HCT116 (cell line): ENCODE measurements at regions not wholly inside any gene's neighbourhood (a gene's known extent, or its start where the extent isn't known, plus 50 kb on each side); places are given as distances from the start of the nearest gene placed in this dataset.
A peak's percentile ranks its signal among the peaks of the same experiment; 100 is the strongest.

Source experiments
- ATAC-seq: fragments of 200-7000 bp; cut with Tn5 transposase; 2 replicates; pipeline ENCODE4 v1.9.1; 2020; ENCODE audit warnings: mild to moderate bottlenecking, moderate library complexity
- BruUV-seq: library from RNA; stranded (reverse); fragments of 400-500 nt; replicated peaks from 2 replicates; lab custom pipeline; 2021; lab: Mats Ljungman, UMichigan
- CTCF ChIA-PET: fragments of 300-600 bp; sonication (Branson Sonifier 250); formaldehyde crosslinking; loops from one replicate; lab custom pipeline; 2021; ENCODE audit warnings: antibody characterized with exemption; lab: Charles Lee
- POLR2A ChIA-PET: fragments of 300-600, 350-600 bp; sonication (Branson Sonifier 250); formaldehyde crosslinking; loops from one replicate; lab custom pipeline; 2021; ENCODE audit warnings: antibody characterized with exemption; lab: Charles Lee
- RAD21 ChIA-PET, 2 experiments: fragments of 300-600 bp; sonication (Branson Sonifier 250); formaldehyde crosslinking; loops; one replicate each; lab custom pipeline; 2023; ENCODE audit warnings: low total read pairs in 2 of 2; ENCODE audit not compliant: uncharacterized antibody in 2 of 2, unreplicated experiment in 2 of 2, low non-redundant PET in 1 of 2; lab: Charles Lee
- DNase-seq: peaks from one replicate; pipeline ENCODE4 v3.0.0-alpha.2; 2010; ENCODE audit warnings: low read depth, low spot score
- H2AFZ ChIP-seq: fragments of 200-600 bp; shearing (Covaris generic), sonication (generic); 2 replicates; pipeline ENCODE4 v1.6.1; 2017; ENCODE audit warnings: low read depth, mixed run types, mixed read lengths, antibody characterized with exemption, low read length; ENCODE audit not compliant: poor library complexity, severe bottlenecking
- H3K27ac ChIP-seq: 2 replicates; pipeline ENCODE4 v1.5.1; 2012; ENCODE audit warnings: low read depth, low read length
- H3K27me3 ChIP-seq: fragments of 200-600 bp; sonication (generic); 2 replicates; pipeline ENCODE4 v1.6.1; 2016; ENCODE audit warnings: mixed run types, low read length, mixed read lengths; ENCODE audit not compliant: insufficient read depth
- H3K36me3 ChIP-seq, 2 experiments: fragments of 200-500 bp in 1 of 2; fragments of 200-600 bp in 1 of 2; sonication (Bioruptor generic) in 1 of 2; sonication (generic) in 1 of 2; 2 replicates each; pipeline versions ENCODE4 v1.5.1 to v1.6.1; 2014 to 2016; ENCODE audit warnings: low read length in 2 of 2, inconsistent platforms in 1 of 2, mixed read lengths in 1 of 2, mixed run types in 1 of 2; ENCODE audit not compliant: insufficient read depth in 2 of 2, control insufficient read depth in 1 of 2
- H3K4me1 ChIP-seq, 2 experiments: fragments of 200-600 bp in 1 of 2; sonication (generic) in 1 of 2; 2 replicates each; pipeline versions ENCODE4 v1.5.1 to v1.6.1; 2012 to 2017; ENCODE audit warnings: low read length in 2 of 2, inconsistent platforms in 1 of 2, mild to moderate bottlenecking in 1 of 2, mixed read lengths in 1 of 2, mixed run types in 1 of 2, moderate library complexity in 1 of 2; ENCODE audit not compliant: insufficient read depth in 2 of 2, control insufficient read depth in 1 of 2
- H3K4me2 ChIP-seq: fragments of 200-600 bp; sonication (generic); 2 replicates; pipeline ENCODE4 v1.6.1; 2017; ENCODE audit warnings: mixed run types, low read length, mixed read lengths
- H3K4me3 ChIP-seq, 2 experiments: fragments of 200-600 bp in 1 of 2; sonication (generic) in 1 of 2; replicated peaks in 1 of 2; 2 replicates each; pipeline ENCODE4 v1.5.1; 2011 to 2016; ENCODE audit warnings: low read length in 2 of 2, control low read depth in 1 of 2, low read depth in 1 of 2, mild to moderate bottlenecking in 1 of 2, mixed read lengths in 1 of 2, mixed run types in 1 of 2
- H3K79me2 ChIP-seq: fragments of 200-600 bp; sonication (generic); 2 replicates; pipeline ENCODE4 v1.6.1; 2017; ENCODE audit warnings: mild to moderate bottlenecking, mixed run types, low read length, moderate library complexity, mixed read lengths; ENCODE audit not compliant: insufficient read depth
- H3K9ac ChIP-seq: fragments of 200-600 bp; sonication (generic); 2 replicates; pipeline ENCODE4 v1.6.1; 2016; ENCODE audit warnings: low read length, mixed read lengths
- H3K9me2 ChIP-seq: fragments of 200-600 bp; sonication (generic), shearing (Covaris generic); 2 replicates; pipeline ENCODE4 v1.6.1; 2017; ENCODE audit warnings: mixed run types, mild to moderate bottlenecking, moderate library complexity; ENCODE audit not compliant: insufficient read depth
- H3K9me3 ChIP-seq, 2 experiments: fragments of 200-500 bp in 1 of 2; fragments of 200-600 bp in 1 of 2; sonication (Bioruptor generic) in 1 of 2; sonication (generic) in 1 of 2; 2 replicates each; pipeline ENCODE4 v1.6.1; 2014 to 2017; ENCODE audit warnings: low read length in 2 of 2, mixed read lengths in 2 of 2, inconsistent platforms in 1 of 2, low read depth in 1 of 2, mild to moderate bottlenecking in 1 of 2, mixed run types in 1 of 2, moderate library complexity in 1 of 2; ENCODE audit not compliant: control insufficient read depth in 1 of 2, insufficient read depth in 1 of 2
- H4K20me1 ChIP-seq: fragments of 200-600 bp; sonication (generic), shearing (Covaris generic); 2 replicates; pipeline ENCODE4 v1.6.1; 2017; ENCODE audit warnings: mixed run types, mild to moderate bottlenecking, moderate library complexity; ENCODE audit not compliant: insufficient read depth
- CBX3 ChIP-seq: IDR thresholded peaks from 2 replicates; pipeline ENCODE4 v1.6.1; 2012; ENCODE audit warnings: low read depth
- CEBPB ChIP-seq: IDR thresholded peaks from 2 replicates; pipeline ENCODE4 v1.6.1; 2012; ENCODE audit warnings: low read depth
- EZH2 ChIP-seq: fragments of 200-600 bp; sonication (generic); IDR thresholded peaks from 2 replicates; pipeline ENCODE4 v1.6.1; 2017; ENCODE audit warnings: antibody characterized with exemption, mixed run types
- EZH2phosphoT487 ChIP-seq: fragments of 200-600 bp; IDR thresholded peaks from 2 replicates; pipeline ENCODE4 v1.6.1; 2018; ENCODE audit warnings: antibody characterized with exemption, borderline replicate concordance
- FOSL1 ChIP-seq: IDR thresholded peaks from 2 replicates; pipeline ENCODE4 v1.6.1; 2012; ENCODE audit warnings: low read depth
- JUND ChIP-seq: IDR thresholded peaks from 2 replicates; pipeline ENCODE4 v1.6.1; 2012
- MAX ChIP-seq: IDR thresholded peaks from 2 replicates; pipeline ENCODE4 v1.6.1; 2012
- POLR2A ChIP-seq: IDR thresholded peaks from 2 replicates; pipeline ENCODE4 v1.7.0; 2011; ENCODE audit warnings: borderline replicate concordance; ENCODE audit not compliant: insufficient read depth, insufficient read length; ENCODE audit errors: extremely low read depth
- POLR2AphosphoS5 ChIP-seq: IDR thresholded peaks from 2 replicates; pipeline ENCODE4 v1.6.1; 2011; ENCODE audit warnings: mild to moderate bottlenecking, low read depth, low read length, moderate library complexity
- REST ChIP-seq: IDR thresholded peaks from 2 replicates; pipeline ENCODE4 v1.6.1; 2012; ENCODE audit warnings: low read depth
- SIN3A ChIP-seq: IDR thresholded peaks from 2 replicates; pipeline ENCODE4 v1.6.1; 2012; ENCODE audit warnings: low read depth
- SRF ChIP-seq: IDR thresholded peaks from 2 replicates; pipeline ENCODE4 v1.6.1; 2012; ENCODE audit warnings: low read depth
- TCF7L2 ChIP-seq: IDR thresholded peaks from 2 replicates; pipeline ENCODE4 v1.7.0; 2011; ENCODE audit warnings: borderline replicate concordance, inconsistent platforms; ENCODE audit not compliant: insufficient read depth, insufficient read length; ENCODE audit errors: extremely low read depth
- ZBTB33 ChIP-seq: IDR thresholded peaks from 2 replicates; pipeline ENCODE4 v1.6.1; 2011; ENCODE audit warnings: mild to moderate bottlenecking, low read length, moderate library complexity; ENCODE audit not compliant: insufficient replicate concordance; ENCODE audit errors: extremely low read depth
- ZFX ChIP-seq: fragments of 450-650 bp; IDR thresholded peaks from 2 replicates; pipeline ENCODE4 v1.6.1; 2017
- ZNF274 ChIP-seq: fragments of 200-500 bp; sonication (Bioruptor generic); IDR thresholded peaks from 2 replicates; pipeline ENCODE4 v1.6.1; 2014; ENCODE audit warnings: mild to moderate bottlenecking, low read depth, low read length, inconsistent platforms
- intact Hi-C: fragments of 100-400 bp; cut with micrococcal nuclease; formaldehyde crosslinking; loops from 2 replicates; pipeline ENCODE4 v1.10.0; 2022

GRCh38 chr7:22896917-22897316 is 74.3 kb upstream of the TOMM7 start:
- TF ChIP-seq FOSL1 (no peak), REST (no peak), SRF (peak; percentile 92)
- TF ChIP-seq, all 23 proteins: peak for 1
- no peak overlapping the region for H3K9ac ChIP-seq
- peak overlapping the region; percentile 38 for H2AFZ ChIP-seq
- no peaks in the 10 kb centered on the region for H3K36me3 ChIP-seq
- H4K20me1 ChIP-seq = no peaks in the 10 kb centered on the region
- no peak overlapping the region for H3K27ac ChIP-seq
- H3K27me3 ChIP-seq = no peaks in the 10 kb centered on the region
- peak overlapping the region; percentile 40 for H3K4me2 ChIP-seq
- RAD21 ChIA-PET = no interaction called here
- POLR2A ChIA-PET = no interaction called here
- ATAC-seq (peak; percentile 78), DNase-seq (peak; percentile 7)
- no peak overlapping the region for H3K4me3 ChIP-seq
- peaks cover 0 to 10% of the 10 kb centered on the region in 2 experiments; a peak in 2 of 4 replicates for H3K4me1 ChIP-seq
- BruUV-seq = no TSS peak
- H3K79me2 ChIP-seq = no peaks in the 10 kb centered on the region
- no peaks in the 10 kb centered on the region for H3K9me2 ChIP-seq
- no peaks in the 10 kb centered on the region for H3K9me3 ChIP-seq
- intact Hi-C loops = no loop called here
- CTCF ChIA-PET = no interaction called here

- H3K27ac ChIP-seq = no peak overlapping the region
- intact Hi-C loops = no loop called here
- H3K27me3 ChIP-seq = no peaks in the 10 kb centered on the region
- no peaks in the 10 kb centered on the region for H3K9me3 ChIP-seq
- no peak overlapping the region for H2AFZ ChIP-seq
- POLR2A ChIA-PET = no interaction called here
- ATAC-seq (no peak), DNase-seq (no peak)
- H3K4me2 ChIP-seq = no peak overlapping the region
- no peaks in the 10 kb centered on the region for H3K36me3 ChIP-seq
- H3K4me1 ChIP-seq = peaks cover 0 to 10% of the 10 kb centered on the region in 2 experiments; a peak in 2 of 4 replicates
- H3K9me2 ChIP-seq = no peaks in the 10 kb centered on the region
- no peak overlapping the region for H3K4me3 ChIP-seq
- H3K9ac ChIP-seq = no peak overlapping the region
- H4K20me1 ChIP-seq = no peaks in the 10 kb centered on the region
- H3K79me2 ChIP-seq = no peaks in the 10 kb centered on the region
- no TSS peak for BruUV-seq
- CTCF ChIA-PET = no interaction called here
- RAD21 ChIA-PET = no interaction called here
- TF ChIP-seq MAX (no peak), ZNF274 (no peak), POLR2AphosphoS5 (no peak), ZBTB33 (no peak), EZH2phosphoT487 (no peak), JUND (no peak), SIN3A (no peak), TCF7L2 (no peak), EZH2 (no peak), ZFX (no peak), POLR2A (no peak), CEBPB (no peak), CBX3 (no peak)
Observed at GRCh38 chr7:22895828-22896165, 73.1 kb upstream of the TOMM7 start.
